Neural crest cell (in vitro differentiated cells): ENCODE measurements at regions not wholly inside any gene's neighbourhood (a gene's known extent, or its start where the extent isn't known, plus 50 kb on each side); places are given as distances from the start of the nearest gene placed in this dataset.

Experiments used
- DNase-seq: peaks from one replicate; pipeline ENCODE4 v3.0.0; 2021; ENCODE audit warnings: low read depth, mixed read lengths, low spot score
- H3K27ac Mint-ChIP-seq: one replicate; pipeline ENCODE4 v1.8.0; 2021; ENCODE audit warnings: mild to moderate bottlenecking, mixed read lengths; ENCODE audit not compliant: unreplicated experiment
- H3K27me3 Mint-ChIP-seq: 2 replicates; pipeline ENCODE4 v1.8.0; 2021; ENCODE audit warnings: low read depth, mild to moderate bottlenecking, mixed read lengths
- H3K36me3 Mint-ChIP-seq: 2 replicates; pipeline ENCODE4 v1.8.0; 2021; ENCODE audit warnings: low read depth, mild to moderate bottlenecking, mixed read lengths
- H3K4me1 Mint-ChIP-seq: 2 replicates; pipeline ENCODE4 v1.8.0; 2021; ENCODE audit warnings: mixed read lengths
- H3K4me3 Mint-ChIP-seq: one replicate; pipeline ENCODE4 v1.8.0; 2021; ENCODE audit warnings: mild to moderate bottlenecking, mixed read lengths
- H3K9me3 Mint-ChIP-seq: 2 replicates; pipeline ENCODE4 v1.8.0; 2021; ENCODE audit warnings: mixed read lengths
- CTCF ChIP-seq: fragments of 200-600 bp; sonication (generic); conservative IDR thresholded peaks from 2 replicates; pipeline ENCODE4 v1.5.0; 2021; ENCODE audit warnings: antibody characterized with exemption, mild to moderate bottlenecking

- H3K4me1 Mint-ChIP-seq = peaks cover 5% of the 10 kb centered on the region
- H3K36me3 Mint-ChIP-seq = no peaks in the 10 kb centered on the region
- no peak overlapping the region for H3K27ac Mint-ChIP-seq
- DNase-seq = no peak
- no peaks in the 10 kb centered on the region for H3K9me3 Mint-ChIP-seq
- H3K4me3 Mint-ChIP-seq = no peak overlapping the region
- no peak for TF ChIP-seq CTCF
- no peaks in the 10 kb centered on the region for H3K27me3 Mint-ChIP-seq
Measured at GRCh38 chr7:55277916-55278315, 87.2 kb upstream of the LANCL2 start.

GRCh38 chr7:55278321-55278720, 86.8 kb upstream of the LANCL2 start:
- Mint-ChIP-seq H3K4me3 (no peak overlapping the region), H3K9me3 (no peaks in the 10 kb centered on the region), H3K27me3 (no peaks in the 10 kb centered on the region), H3K36me3 (no peaks in the 10 kb centered on the region), H3K4me1 (peaks cover 5% of the 10 kb centered on the region), H3K27ac (no peak overlapping the region)
- DNase-seq = no peak
- TF ChIP-seq CTCF = no peak

- no peaks in the 10 kb centered on the region for H3K36me3 Mint-ChIP-seq
- no peak for DNase-seq
- no peaks in the 10 kb centered on the region for H3K9me3 Mint-ChIP-seq
- no peak for TF ChIP-seq CTCF
- H3K4me3 Mint-ChIP-seq = no peak overlapping the region
- H3K27ac Mint-ChIP-seq = no peak overlapping the region
- no peaks in the 10 kb centered on the region for H3K27me3 Mint-ChIP-seq
- H3K4me1 Mint-ChIP-seq = peaks cover 5% of the 10 kb centered on the region
Measured at GRCh38 chr7:55279080-55279845, 85.9 kb upstream of the LANCL2 start.

DNA sequence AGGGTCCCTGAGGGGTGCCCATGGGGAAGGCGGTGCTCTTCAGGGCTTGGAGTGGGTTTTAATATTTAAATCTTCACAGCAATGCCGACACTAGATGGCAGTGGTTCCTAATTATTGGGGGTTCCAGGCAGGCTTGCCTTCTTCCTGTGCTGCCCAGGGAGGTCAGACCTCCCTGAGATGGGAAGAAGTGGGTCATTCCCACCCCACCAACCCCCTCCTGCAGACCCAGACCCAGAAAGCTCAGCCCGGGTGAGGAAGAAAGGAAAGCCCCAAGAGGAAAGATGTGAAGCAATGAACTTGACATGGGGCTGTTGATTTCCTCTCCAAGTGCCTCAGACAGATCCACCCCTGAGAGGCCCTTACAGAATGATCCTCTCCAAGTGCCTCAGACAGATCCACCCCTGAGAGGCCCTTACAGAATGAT, 85.1 kb upstream of the LANCL2 start:
- DNase-seq = peak; percentile 71
- Mint-ChIP-seq H3K4me1 (peaks cover 5% of the 10 kb centered on the region), H3K36me3 (no peaks in the 10 kb centered on the region), H3K4me3 (no peak overlapping the region), H3K27me3 (no peaks in the 10 kb centered on the region), H3K9me3 (no peaks in the 10 kb centered on the region), H3K27ac (no peak overlapping the region)
- peak; percentile 78 for TF ChIP-seq CTCF

DNA sequence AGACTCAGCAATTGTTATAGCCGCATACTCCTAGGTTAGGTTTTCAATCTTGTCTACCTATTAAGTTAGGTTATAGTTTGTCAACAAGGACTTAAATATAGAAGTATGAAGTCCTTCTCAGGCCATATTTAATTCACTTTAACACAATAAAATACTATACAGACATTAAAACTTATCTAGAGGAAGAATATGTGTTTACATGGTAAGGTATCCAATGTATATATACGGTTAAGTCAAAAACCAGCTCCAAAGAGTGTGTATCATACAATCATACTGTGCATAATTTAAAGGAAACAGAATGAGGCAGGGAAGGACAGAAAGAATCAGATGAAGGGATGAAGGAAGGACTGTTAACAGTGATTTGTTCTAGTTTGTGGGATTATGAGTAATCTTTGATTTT, 79.5 kb upstream of the LANCL2 start:
- peaks cover 40% of the 10 kb centered on the region for H3K27me3 Mint-ChIP-seq
- H3K36me3 Mint-ChIP-seq = no peaks in the 10 kb centered on the region
- TF ChIP-seq CTCF = no peak
- no peak for DNase-seq
- H3K4me3 Mint-ChIP-seq = no peak overlapping the region
- H3K4me1 Mint-ChIP-seq = no peaks in the 10 kb centered on the region
- no peaks in the 10 kb centered on the region for H3K9me3 Mint-ChIP-seq
- H3K27ac Mint-ChIP-seq = no peak overlapping the region
